AG20443 (cell line): ENCODE measurements at regions not wholly inside any gene's neighbourhood (a gene's known extent, or its start where the extent isn't known, plus 50 kb on each side); places are given as distances from the start of the nearest gene placed in this dataset.
A peak's percentile ranks its signal among the peaks of the same experiment; 100 is the strongest.

Experiments
- DNase-seq: peaks from one replicate; pipeline ENCODE4 v3.0.0; 2012; ENCODE audit warnings: low spot score, mixed read lengths

DNA sequence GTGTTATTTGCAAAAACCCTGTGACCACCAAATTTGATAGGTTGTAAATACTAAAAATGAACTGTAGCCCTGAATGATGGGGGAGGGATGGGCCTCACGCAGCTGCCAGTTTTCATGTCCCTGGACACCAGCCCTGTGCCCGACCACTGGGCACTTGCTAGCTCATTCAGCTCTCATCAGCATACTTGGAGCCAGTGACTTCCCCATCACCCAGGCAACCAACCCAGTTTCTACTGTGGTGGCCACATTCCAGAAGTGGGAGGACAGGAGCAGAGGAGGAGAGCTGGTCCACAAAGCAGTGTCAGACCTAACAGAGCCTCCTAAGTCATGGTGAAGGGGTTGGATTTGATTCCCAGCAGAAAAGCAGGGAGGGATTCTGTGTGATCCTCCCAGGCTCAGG lies 128.2 kb downstream of the CPEB2 start:
- DNase-seq = no peak

DNA sequence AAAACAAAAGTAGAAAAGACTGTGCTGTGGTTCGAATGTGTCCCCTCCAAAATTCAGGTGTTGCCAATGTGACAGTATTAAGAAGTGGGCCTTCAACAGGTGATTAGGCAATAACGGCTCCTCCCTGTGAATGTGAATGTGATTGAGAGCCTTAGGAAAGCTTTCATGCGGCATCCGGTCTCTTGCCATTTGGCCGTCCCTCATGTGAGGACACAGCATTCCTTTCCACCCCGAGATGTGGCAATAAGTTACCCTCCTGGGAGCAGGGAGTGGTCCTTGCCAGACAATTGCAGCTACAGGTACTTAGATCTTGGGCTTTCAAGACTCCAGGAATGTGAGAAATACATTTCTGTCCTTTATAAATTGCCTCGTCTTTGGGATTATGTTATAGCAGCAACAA lies 129.3 kb downstream of the CPEB2 start:
- DNase-seq = no peak

DNA sequence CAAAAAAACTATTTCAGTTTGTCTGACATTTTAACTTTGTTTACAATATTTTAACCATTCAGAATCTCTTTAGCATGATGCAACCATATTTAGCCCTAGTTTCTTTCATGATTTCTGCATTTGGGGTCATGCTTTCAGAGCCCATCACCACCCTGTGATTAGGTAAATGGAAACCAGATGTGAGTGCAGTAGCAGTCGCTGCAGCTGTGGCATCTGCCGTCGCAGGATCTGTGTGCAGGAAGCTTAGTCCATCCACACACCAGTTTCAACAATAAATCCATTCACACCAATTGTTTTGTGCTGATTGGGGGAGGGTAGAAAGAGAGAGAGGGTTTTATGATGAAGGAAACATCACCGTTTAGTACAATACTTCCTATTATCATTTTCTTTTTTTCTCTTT lies 130.5 kb downstream of the CPEB2 start:
- DNase-seq = no peak

DNA sequence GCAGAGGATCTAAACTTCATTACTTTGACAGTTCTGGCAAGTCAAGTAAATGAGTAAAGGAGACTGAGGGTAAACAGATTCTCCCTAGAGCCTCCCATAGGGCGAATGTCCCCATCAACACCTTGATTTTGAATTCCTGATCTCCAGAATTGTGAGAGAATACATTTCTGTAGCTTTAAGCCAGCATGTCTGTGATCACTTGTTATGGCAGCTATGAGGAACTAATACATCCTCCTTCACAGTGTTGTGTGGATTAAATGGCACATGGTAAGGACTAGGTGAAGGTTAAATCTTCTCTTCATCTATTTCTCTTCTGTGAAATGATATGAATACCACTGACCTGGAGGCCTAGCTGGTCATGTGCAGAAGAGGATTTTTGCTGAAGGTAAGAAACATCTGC lies 137.3 kb downstream of the CPEB2 start:
- no peak for DNase-seq

DNA sequence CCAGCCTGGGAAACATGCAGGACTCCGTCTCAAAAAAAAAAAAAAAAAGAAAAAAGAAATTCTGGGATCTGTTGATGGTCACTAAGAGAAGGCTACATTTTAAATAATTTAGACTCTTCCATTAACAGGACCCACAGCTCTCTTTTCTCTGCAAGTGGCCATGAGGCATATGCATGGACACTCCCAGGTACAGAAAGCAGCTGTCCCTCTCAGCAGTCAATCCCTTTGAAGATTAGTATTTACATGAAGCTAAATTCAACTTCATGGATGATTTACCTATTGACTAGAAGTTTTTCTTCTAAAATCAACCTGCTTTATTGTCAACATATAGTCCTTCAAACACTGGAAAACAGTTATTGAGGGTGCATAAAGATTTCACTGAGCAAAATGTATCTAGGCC lies 139.9 kb downstream of the CPEB2 start:
- DNase-seq = no peak

DNA sequence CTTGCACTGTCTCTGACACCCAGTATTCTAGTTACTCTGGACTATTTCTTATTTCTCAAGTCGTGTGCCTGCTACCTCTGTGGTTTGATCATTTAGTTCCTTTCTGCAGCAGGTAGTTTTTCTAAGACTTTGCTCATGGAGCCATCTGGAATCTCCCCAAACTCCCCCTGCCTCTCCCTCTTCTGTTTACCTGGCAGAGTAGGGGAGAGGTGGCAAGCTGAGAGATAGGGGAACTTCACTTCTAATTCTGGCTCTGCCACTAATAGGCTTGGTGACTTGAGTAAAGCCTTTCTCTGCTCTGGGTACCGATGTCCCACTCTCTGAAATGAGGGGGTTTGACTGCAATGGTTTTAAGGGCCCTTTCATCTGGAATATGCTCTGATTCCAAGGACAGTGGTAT lies 141.3 kb downstream of the CPEB2 start:
- no peak for DNase-seq

DNA sequence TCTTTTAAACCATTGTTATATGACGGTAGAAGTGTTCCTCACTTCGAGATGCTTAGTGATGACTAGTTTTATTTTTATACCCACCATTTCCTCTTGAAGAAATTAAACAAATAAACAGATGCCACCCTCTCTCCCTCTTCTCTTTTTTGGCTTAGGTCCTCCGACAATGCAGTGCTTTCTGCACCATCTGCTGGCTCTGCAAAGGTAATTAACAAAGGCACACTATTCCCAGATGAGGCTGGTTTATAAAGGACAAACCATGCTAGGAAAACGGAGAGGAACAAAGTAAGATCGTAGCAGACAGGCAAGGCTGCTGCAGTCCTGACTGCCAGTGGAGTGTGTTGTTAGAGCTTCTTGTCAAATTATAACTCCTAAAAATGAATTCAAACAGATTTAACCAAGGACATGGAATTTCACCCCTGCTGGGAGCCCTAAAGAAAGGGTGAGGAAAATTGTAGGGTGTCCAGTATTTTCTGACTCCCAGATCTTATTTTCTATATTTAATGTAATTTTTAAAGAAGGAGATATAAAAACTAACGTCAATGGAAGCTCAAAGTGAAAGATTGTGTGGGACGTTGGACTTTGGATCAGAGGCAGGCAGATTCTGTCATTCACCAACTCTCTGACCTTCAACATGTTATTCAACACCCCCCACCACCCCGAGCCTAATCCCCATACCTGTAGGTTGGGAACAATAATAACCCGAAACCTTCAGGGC lies 142.1 kb downstream of the CPEB2 start:
- DNase-seq = no peak

DNA sequence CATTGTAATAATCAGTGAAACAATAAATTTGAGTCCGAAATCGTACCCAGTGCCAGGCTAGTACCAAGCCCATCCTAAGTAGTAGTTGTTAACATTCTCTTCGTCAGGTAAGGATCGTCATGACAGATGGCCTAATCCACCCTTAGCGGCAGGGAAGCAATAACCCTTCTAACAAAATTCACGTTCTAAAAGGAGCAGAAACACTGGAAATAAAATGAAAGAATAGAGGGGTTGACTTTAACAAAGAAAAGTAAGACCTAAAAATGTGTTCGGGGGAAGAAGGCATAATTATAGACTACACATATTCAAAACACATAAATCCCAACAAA lies 142.7 kb downstream of the CPEB2 start:
- no peak for DNase-seq

DNA sequence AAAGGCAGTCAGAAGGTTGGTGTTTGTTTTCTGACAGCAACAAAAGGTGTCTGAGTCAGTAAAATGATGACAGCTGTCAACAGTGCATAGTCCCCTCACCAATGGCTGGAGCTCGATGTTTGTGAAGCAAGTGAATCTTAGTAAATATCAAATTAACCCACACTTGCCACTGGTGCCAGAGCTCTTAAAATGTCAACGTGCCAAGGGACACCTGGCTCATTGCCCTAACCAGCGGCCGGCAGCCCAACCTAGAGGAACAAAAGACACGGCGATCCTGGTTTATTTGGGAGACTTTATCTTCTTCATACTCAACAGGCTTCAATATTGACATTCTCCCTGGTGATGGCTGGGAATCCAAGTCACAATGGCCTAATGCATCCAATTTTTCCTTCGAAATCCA lies 143.4 kb downstream of the CPEB2 start:
- DNase-seq = no peak

DNA sequence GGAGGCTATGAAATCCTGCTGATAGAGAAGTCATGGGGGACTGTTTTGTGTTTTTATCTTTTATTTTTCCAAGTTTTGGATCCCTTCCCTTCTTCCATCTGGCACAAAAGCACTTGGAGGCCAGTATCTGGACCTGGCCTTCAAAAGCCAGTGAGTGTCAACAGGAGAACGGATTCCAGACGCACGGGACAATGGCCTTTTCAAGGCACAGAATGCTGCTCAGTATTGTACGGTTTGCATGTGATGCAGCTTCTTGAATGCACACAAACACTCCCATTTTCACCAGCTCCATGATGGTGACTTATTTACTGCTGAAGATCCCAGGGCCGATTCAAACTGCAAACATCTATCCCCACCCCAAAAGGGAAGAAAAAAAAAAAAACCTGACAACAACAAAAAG lies 145.4 kb downstream of the CPEB2 start:
- no peak for DNase-seq

DNA sequence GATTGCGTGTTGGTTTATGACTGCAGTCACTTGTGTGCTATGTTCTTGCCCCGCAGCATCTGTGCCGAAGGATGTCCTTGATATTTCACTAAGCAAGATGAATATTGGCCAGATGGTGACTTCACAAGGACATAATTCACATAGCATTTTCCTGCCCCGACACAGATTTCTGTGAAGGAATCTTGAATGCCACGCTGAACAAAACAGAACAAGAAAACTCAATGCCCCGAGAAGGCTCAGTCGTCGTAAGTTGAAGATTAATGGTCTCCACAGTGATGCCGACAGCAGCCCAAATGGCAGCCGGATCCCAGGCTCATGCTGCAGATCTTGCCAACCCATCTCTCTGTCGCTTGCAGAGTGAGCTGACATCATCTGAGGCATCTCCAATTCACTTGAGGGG lies 145.9 kb downstream of the CPEB2 start:
- DNase-seq = no peak

DNA sequence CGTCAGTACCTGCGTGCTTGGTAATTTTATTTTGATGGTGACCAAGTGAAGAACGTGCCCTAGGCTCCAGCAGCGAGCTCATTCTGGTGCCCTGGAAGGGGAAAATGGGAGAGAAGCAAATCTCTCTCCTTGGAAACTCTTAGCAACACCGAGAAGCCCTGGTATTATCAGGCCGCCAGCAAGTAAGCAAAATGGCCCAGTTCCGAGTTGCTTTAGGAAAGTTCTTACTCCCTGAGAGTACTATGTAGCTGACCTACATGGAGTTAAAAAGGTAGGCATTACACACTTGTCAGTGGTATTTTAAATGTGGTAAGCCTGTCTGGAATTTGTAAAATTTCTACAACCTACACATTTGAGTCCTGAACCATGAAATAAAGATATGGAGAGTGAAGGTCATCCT lies 146.4 kb downstream of the CPEB2 start:
- no peak for DNase-seq

DNA sequence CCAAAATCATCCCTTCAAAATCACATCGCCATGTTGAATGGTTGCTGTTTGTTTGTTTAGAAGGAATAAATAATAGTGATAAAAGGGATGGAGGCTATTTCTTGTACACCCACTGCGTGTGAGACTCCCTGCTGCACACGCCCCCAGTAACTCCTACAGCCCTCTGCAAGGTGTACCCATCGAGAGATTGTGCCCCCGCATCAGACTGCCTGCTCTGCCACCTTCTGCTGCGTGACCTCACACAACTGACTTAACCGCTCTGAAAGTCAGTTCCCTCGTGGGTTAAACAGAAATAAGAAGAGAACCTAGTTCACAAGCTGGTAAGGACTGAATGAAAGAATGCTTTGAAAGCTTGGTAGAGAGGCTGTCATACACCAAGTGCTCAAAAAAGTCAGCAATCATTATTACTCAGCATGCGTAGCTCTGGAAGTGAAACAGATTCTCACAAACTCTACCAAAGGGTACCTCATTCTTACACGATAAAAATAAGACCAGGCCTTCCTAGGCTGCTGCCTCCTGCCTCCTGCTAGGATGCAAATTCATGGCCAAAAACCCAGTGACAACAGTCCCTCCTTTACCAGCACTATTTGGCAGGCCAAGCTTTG lies 147.1 kb downstream of the CPEB2 start:
- peak; percentile 24 for DNase-seq

DNA sequence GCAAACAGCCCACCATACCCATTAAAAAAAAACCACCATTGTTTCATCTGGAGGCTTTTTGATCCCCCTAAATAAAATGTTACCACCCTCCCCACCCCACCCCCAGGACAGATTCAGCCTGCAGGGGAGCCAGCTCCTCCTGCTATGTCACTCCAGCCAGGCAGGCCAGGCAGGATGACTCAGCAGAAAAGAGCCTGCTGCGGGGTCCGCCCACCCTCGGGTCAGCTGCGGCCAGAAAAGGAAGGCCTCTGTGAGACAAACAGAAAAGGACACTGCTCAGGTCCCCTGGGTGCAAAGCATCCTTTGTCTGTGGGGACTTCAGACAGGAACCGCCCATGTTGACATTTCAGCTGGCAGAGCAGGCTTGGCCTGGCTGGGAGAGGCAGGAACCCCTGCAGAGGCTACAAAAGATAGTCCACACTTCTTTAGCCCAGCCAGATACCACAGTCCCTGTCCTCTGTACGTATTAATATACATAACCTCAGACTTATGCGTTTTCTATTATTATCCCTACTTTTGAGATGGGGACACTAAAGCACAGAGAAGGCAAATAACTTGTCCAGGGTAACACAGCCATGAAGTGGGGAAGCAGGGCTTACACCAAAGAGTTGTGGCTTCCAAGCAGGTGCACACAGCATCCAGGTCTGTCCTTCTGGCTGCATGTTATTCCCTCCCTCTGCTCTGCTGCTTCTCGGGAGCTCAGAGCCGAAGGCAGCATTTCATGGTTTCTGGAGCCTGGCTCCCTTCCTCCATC lies 147.7 kb downstream of the CPEB2 start:
- DNase-seq = peak; percentile 92

DNA sequence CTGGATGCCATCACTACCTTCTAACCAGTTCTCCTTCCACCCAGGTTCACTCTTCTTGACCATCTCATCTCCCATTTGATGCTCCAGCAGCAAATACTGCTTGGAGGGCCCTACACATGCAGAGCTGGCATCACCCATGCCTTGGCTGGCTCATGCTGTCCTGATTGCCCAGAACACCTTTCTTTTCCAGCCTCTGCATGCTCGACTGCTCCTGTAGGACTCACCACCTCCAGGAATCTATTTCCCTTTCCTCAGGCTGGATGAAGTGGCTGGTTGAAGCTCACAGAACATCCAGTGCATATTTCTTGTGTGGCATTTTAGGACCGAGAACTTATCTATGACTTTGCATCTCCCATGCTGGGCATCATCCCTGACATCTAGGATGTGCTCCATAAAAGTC lies 148.3 kb downstream of the CPEB2 start:
- DNase-seq = no peak

DNA sequence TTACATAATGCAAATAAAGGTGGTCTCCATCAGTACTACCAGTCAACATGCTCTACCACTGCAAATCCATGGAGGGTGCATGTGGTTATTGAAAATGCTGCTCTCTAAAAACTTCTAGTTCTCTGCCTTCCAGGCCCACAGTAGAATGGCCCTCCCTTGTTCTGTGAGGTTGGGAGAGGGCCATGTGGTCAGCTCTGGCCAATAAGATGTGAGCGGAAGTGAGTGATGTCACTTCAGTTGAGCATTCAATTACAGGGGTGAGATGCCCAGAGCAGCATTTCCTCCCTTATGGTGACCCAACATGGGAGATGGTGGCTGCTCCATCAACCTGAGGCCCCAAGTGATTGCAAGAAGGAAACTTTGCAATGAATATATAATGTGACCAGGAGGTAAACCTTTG lies 148.8 kb downstream of the CPEB2 start:
- no peak for DNase-seq

DNA sequence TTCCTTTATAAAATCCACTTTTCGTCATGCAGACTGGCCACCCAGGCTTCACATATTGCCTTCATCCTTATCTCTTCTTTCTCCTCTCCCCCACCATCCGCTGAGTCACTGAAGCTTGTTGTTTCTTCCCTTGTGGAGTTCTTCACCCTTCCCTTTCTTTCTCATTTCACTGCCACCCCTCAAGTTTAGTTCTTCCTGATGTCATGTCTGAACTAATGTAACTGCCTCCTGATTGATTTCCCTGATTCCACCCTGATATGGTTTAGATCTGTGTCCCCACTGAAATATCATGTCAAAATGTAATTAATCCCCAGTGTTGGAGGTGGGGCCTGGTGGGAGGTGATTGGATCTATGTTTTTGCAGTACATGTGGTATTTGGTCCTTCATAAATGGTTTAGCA lies 151.4 kb downstream of the CPEB2 start:
- DNase-seq = no peak

DNA sequence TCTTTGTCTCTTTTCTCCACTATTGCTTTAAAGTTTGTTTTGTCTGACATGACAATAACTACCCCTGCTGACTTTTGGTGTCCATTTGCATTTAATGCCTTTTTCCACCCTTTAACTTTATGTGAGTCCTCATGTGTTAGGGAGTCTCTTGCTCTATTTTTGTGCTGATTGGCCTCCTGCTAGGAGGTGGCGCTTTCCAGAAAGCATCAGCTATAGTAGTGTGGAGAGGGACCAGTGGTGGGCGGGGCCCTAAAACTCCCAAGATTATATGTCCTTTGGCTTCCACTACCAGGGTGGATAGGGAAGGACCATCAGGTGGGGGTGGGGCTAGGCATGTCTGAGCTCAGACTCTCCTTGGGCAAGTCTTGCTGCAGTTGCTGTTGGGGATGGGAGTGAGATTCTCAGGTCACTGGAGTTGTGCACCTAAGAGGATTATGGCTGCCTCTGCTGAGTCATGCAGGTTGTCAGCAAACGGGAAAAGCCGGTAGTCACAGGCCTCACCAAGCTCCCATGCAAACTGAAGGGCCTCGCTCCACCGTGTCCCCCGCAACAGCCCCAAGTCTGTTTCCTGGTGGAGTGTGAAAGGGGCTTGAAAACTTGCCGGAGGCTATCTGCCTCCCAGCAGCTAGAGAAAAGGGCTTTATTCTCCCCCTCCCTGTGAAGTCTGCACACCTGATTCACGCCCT lies 156.3 kb downstream of the CPEB2 start:
- no peak for DNase-seq

DNA sequence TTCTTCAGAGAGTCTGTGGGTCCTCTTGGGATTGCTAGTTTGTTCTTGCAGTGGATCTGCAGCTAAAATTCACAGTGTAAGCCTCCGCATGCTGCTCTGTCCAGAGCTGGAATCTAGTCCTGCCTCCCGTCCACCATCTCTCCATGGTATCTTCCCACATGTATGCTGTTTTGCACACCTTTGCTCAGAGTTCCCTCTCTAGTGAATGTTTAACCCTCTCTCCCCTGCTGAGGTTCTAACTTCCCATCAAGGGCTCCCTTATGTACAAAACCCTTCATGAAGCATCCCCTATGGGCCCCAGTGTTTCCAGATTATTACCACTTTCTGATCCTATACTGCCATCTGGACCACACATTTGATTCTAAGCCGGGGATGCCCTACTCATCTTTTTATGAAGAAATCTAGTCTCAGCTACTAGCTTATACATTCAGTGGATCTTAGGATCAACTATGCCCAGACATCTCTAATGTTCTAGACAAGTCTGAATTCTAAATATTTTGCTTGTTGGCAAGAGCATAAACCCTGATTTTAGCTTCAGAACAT lies 157.3 kb downstream of the CPEB2 start:
- no peak for DNase-seq

DNA sequence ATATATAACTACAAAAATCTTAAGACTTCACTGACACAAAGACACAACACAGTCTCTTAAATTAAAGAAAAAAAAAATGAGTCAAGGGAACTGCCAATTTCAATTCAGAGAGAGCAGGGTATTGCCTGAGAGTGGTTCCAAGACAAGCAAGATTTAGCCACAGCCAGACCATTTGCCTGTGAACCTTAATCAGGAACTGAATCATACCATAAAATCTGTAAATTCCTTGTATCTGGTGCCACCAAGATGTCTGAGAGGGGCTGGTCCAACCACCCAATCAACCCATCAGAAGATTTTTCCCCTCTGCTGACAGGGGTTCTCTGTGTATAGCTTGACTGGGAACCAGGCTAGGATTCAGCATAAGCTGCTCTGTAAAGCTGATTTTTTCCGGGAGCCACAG lies 159.2 kb downstream of the CPEB2 start:
- DNase-seq = no peak

DNA sequence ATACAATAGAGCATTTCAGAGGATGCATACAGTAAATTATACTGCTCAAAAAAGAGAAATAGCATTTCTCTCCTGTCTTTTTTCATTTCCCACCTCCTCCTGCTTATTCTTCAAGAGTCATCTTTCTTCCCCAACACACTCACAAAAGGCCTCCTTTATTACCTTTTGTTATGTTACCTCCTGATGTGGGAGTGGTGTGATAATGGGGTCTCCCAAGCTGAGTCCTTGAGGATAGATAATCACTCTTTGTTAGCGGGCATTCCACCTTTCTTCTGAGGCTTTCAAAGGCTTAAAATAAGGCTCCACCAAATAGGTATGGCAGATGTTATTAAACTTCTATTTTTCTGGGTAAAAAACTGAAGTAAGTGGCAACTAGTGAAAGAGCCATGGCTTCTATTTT lies 159.8 kb downstream of the CPEB2 start:
- DNase-seq = no peak

DNA sequence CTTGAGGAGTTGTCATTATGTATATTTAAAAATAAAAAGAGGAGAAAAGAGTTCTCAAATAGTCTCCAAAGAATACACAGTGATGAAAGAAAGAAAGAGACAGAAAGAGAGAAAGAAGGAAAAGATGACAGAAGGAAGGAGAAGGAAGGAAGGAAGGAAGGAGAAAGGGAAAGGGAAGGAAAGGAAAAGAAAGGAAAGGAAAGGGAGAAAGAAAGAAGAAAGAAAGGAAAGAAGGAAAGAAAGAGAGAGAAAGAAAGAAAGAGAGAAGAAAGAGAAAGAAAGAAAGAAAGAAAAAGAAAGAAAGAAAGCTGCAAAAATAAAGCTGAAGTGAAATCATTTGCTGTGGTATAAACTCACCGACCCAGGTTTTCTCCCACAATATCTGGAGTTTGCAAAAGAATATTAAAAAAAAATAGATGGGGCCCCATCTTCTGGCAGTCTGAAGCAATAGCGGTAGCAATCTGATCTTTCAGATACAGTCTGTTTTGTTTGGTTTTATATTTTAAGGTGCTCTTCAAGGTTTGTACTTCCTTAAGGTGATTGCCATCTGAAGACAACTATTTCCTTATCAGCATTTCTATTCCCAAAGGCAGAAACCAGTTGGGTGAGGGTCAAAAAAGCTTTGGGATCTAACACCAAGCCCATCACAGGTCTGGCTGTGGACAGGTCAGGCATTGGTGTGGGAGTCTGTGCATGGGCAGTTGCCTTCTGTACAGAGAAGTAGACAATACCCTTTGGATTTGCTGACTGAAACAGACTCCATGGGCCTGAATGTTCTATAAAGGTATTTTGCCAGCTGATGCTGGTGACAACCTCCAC lies 160.4 kb downstream of the CPEB2 start:
- peak; percentile 56 for DNase-seq
